ENCODE measurements at regions not wholly inside any gene's neighbourhood (a gene's known extent, or its start where the extent isn't known, plus 50 kb on each side); places are given as distances from the start of the nearest gene placed in this dataset.
"Not testable (repeated sequence)": the region's sequence is repeated elsewhere in the genome, so short reads cannot be mapped to it uniquely, and the experiment has no call there.

DNA sequence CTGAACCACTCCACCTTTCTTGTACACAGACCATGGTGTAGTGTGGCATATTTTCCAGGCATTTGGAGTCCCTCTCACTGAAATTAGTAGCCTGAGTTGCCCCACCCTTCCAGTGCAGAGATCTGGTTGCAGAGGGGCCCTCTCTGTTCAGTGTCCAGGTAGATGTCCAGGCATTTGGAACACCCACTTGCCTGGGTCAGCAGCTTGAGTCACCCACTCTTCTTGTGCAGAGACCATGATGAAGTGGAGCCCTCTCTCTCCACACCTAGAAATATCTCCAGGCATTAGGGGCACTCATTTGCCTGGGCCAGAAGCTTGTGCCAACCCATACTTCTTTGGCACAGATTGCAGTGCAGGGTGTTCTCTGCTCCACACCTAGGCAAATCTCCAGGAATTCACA, 2733.3 kb downstream of the PCDH7 start:
- DNase-seq: no peak

DNA sequence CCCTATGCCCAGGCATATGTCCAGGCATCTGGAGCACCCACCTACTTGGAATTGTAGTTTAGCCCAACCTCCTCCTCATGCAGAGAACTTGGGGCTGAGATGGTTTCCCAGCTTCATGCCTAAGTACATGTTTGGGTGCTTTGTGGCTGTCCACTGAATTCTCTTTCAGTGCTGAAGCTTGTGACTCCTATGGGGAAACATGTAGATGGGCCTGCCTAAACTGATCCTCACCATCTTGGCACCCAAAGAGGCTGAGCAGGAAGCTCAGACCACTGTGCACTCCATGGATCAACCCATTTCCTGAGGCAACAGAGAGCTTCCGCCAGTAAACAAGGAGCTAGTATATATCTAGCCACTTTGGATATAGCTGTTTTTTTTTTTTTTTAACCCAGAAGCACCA, 2733.7 kb downstream of the PCDH7 start:
- DNase-seq: no peak

DNA sequence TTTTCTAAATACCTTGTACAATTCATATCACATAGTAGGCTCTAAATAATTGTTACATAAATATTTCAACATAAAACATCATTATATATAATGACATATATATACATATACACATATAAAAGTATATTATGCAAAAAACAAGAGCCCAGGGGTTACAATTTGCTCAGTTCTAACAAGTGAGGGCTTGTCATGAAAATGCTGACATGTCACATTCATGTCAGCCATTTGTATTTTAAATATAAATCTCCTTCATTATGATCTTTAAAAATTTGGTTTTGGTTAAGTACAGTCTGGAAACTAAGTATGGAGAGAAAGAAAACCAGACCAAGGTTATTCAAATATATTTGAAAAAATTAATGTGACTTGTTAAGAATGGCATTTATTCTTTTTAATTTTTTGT, 2745.4 kb downstream of the PCDH7 start:
- DNase-seq: no peak

DNA sequence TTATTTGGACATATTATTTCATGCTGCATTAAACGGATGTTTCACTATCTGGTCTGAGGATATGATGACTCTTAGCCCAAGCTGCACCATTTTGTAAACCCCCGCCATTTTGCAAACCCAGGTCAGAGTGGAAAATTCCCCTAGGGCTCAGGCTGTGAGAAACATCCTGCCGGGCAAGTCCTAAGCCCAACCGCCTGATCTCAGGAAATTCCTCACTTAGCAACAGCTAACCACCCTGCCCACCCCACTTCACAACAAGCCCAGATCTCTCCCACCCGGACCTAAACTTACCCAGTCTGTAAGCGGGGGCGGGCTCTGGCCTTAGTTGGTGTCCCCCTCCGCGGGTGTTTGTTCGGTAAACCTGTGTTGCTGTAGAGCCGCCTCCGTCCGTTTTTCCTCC, 2747.1 kb downstream of the PCDH7 start:
- DNase-seq: no peak

DNA sequence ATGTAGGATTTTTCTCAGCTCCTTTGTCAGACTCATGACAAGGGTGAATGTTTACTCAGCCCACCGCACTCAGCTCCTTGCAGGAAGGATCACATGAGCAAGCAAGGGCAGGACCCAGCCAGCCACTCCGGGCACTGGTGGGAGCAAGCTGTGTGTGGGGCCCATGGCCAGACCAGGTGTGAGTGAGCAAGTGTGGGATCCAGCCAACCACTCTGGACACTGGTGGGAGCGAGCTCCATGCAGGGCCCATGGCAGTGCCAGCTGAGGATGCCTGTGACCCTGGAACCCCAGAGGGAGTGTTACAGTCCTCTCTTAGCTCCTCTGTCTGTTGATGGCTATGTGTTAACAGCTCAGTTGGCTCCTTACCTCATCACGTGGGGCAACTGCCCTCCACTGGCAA, 2750.6 kb downstream of the PCDH7 start:
- no peak for DNase-seq

DNA sequence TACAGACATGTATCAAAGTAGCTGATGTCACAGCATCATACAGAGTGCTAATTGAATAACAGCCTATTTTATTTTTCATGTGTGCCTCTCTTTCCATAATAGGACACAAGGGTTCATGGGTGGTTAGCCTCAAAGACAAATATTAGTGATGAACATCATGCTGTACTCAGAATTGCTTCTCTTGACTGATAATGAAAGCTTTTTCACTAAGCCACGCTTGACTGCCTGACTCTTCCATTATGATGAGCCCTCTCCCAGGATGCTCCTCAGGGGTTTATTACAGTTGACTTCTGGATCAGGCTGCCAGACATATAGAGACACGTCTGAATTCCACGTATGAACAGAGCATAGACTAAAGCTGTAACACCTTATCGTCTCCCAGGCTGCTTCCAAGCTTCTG, 2757.5 kb downstream of the PCDH7 start:
- DNase-seq: no peak

DNA sequence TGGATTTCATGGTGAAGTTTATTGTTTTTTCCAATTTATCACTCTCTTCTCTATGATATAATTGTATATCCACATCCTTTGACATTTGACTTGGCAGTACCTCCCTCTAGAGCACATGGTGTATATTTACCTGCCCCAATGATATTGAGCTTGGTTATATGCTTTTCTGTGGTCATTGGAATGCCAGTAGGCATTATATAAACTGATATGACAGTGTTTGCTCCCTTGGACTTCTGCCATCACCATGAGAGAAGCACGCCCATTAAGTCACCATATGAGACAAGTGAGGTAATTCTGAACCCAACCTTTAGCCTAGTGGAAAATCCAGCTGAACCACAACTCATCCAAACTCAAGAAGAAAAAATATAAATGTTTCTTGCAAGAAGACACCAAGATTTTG, 2761.5 kb downstream of the ARAP2 start:
- DNase-seq: no peak

DNA sequence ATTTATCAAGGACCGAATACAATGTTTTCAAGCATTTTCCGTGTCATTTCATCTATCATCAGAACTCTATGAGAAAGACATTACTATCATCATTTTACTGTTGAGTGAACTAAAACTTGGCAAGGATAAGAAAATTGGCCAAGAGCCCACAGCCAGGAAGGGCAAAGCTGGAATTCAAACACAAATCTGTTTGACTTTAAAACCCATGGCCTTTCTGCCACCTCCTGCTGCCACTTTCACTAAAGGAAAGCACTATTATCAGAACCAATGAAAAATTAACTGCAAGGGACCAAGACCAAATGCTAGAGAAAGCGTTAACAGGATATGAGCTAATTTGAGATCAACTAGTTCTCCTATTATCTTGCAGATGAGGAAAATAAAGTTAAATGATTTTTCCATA, 2759.2 kb downstream of the ARAP2 start:
- DNase-seq: no peak

DNA sequence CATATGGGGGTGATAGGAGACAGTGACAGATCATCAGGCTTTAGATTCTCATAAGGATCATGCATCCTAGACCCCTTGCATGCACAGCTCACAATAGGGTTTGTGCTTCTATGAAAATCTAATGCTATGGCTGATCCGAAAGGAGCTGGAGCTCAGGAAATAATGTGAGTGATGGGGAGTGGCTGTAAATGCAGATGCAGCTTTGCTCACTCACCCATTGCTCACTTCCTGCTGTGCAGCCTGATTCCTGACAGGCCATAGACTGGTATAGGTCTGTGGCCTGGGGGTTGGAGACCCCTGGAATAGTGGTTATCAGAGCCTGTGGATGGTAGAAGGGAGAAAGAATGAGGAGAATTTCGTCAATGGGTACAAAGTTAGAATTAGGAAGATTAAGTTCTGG, 2751.1 kb downstream of the ARAP2 start:
- DNase-seq: no peak

DNA sequence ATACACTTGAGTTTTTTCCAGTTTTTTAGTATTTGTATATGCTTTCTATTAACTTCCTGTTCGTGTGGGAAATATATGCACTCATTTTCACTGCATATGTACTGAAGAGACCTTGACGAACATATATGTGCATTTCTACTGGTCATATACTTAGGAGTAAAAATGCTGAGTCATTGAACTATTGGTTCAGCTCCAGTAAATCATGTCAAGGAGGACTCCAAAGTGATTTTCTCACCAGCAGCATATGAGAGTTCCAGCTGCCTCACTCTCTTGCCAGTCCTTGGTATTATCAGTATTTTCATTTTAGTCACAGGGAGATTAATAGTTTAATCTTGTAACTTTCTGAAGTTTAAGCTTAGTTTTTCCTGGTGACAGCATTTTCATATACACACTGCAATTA, 2750.2 kb downstream of the ARAP2 start:
- DNase-seq: no peak

DNA sequence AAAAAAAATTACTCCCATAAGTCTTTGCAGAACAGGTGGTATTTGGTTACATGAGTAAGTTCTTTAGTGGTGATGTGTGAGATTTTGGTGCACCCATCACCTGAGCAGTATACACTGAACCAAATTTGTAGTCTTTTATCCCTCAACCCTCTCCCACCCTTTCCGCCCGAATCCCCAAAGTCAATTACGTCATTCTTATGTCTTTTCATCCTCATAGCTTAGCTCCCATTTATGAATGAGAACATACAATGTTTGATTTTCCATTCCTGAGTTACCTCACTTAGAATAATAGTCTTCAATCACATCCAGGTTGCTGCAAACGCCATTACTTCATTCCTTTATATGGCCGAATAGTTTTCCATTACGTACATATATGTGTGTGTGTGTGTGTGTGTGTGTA, 2742.7 kb downstream of the ARAP2 start:
- not testable (repeated sequence) for DNase-seq

DNA sequence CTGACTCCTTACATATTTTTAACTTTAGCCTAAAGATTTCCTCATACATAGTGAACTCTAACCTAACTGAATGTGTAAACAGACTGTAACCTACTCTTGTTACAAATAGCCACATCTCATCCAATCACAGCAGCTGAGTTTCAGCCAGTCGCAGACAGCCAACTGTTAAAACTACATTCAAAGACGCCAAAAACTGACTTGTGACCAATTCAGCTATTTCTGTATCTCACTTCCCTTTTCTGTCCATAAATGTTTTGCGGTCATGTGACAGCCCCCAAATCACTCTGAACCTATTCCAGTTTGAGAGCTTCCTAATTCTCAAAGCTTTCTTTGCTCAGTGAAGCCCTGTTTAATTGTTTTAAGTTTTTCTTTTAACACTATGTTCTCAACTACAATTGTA, 2731.9 kb downstream of the ARAP2 start:
- DNase-seq: no peak

DNA sequence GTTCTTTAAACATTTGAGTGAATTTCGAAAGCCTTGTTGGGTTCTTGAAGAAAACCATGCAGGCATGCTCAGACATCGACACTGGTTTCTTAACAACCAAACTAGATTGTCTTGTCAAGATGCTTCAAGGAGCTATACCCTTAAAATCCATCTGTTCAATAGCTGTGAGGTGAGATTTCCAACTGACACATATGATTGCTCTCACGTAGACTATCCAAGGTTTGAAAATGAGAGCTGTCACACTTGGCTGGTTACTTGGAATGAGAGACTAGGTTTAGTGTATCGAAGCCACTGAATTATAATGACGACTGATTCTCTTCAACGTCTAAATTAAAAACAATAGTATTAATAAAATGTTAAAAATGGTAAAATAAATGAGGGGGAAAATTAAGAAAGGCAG, 2725.5 kb downstream of the ARAP2 start:
- DNase-seq: no peak

DNA sequence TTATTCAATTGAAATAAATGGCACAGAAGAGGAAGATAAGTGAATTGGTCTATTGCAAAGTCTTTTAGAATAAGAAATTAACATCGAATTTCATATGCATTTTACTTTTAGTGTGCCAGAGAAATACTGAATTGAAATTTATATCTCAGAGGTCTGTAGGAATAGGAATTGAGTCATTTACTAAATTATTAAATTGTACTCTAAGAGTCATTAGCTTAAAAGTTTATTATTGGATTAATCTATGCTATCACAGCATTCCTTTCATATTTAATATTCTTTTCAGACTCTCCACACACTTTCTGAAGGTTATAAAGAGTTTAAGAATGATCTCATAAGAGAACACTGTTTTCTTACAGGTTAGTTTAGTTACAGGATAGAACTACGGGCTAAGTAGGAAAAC, 2711.5 kb downstream of the ARAP2 start:
- DNase-seq: no peak

DNA sequence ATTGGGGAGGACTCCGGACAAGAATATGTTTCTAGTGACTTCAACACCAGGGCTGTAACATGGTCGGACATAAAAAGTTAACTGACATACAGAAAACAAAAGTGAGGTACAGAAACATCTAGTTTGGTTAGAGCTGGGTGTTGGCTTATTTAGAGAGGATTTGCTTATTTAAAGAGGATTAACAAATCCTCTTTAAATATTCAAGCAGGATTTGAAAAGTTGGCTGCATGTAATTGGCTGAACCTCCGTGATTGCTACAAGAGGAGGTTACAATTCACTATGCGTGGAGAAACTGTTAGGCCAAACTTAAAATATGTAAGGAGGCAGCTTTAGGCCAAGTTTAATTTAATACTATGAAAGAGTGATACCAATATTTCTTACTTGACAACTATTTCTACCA, 2707.4 kb downstream of the ARAP2 start:
- DNase-seq: no peak

DNA sequence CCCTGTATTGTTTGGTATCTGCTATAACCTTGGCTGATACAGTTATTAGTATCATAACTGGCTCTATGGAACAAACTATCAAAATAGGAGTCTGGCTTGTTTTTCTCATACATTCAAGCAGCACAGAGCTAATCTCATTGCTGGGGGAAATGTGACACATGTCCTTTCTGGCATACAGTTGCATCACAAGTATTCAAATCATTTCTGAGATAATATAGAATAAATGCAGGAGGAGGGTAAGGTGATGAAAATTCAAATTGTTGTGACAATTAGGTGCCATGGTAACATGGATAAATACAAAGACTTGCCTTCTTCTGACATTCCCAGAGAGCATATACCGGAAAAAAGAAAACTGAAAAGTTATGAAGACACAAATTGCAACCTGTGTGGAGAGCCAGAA, 2706.8 kb downstream of the ARAP2 start:
- no peak for DNase-seq

DNA sequence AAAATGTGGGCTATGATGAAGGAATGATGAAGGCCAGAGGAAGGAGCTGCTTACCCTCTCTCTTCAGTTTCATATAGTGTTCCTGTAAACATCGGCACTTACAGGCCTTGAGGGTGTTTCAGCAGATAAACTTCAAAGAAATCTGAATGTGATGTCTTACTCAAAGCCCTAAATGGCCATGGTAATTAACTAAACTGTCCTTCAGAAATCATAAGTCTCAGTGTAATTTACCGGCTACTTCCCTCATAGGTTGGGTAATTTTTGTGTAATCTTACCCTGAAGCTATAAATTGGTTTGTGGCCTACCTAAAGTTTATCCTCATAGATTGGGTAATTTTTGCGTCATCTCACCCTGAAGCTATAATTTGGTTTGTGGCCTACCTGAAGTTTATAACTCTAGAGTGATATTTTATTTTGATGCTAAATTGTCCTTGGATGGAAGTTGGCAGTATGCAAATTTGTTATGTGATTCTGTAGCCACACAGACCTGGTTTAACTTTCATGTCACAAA, 2700.3 kb downstream of the ARAP2 start:
- no peak for DNase-seq

DNA sequence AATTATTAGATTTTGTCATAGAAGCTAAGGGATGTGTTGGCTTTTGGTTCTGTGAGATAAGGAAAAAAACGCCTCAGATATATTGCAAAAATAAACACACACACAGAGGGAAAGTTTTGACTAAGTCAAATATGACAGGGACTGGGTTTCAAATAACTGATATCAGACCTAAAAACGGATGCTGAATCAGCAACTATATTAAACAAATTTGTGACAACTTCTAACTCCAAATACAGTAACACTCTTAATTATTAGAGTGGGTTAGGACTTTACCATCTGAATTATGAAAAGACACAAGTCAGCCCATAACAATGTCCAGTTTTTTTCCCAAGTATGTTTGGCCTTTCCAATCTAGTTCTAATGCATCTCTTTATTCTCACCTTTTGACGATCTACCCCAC, 2693.1 kb downstream of the ARAP2 start:
- no peak for DNase-seq

DNA sequence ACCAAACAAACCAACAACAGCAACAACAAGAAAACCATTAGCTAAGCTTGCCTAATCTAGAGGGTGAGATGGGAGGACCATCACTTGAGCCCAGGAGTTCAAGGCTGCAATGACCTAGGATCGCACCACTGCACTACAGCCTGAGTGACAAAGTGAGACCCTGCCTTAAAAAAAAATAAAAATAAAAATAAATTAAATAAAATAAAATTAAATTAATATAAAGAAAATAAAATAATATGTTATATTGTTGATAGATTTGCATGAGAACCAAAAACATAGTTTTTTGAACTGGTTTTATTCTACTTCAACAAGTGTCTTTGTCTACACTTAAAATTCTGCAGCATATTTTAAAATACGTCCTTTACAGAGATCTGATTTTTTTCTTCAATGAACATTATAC, 2683.1 kb downstream of the ARAP2 start:
- no peak for DNase-seq

DNA sequence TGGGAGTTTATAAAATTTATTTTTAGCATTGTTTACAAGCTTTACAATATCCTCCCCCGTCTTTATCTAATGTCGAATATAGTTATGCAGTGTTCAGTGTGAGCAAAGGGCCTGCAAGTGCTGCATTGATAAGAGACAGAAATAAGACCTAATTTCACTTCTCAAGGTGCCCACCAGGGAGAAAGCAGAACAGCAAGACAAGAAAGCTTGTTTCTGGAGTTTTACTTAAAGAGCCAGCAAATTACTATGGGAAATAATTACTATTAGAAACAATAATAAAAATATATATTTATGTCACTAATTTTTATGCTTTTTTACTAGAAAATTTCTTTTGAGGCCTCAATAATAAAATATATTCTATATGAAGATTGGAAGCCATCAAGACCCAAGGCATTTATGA, 2677.7 kb downstream of the ARAP2 start:
- no peak for DNase-seq

DNA sequence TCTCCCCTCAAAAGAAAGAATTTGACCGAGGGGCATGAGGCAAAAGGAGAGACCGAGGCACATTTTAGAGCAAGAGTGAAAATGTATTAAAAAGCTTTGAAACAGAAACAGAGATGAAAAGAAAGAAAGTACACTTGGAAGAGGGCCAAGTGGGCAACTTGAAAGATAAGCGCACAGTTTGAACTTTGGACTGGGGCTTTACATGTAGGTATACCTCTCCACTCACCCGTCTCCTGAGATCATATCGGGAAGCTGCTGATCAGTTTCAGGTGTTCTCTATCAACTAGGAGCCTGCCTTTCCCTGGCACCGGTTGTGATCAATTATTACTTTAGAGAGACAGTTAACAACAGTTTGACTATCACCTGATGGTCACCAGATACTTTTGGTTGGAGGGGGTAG, 2666.5 kb downstream of the ARAP2 start:
- DNase-seq: no peak

DNA sequence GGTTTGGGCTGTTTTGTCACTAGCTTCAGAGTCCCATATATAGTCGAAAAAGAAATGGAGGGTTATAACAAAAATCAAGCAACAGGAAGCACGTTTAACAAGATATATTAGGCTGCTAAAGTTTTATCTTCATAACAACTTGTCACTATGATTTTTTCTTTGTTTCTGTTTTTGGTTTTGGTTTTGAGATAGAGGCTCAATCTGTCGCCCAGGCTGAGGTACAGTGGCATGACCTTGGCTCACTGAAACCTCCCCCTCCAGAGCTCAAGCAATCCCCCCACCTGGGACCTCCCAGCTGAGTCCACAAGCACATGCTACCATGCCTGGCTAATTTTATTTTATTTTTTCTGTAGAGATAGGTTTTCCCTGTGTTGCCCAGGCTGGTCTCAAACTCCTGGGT, 2664.4 kb downstream of the ARAP2 start:
- no peak for DNase-seq

DNA sequence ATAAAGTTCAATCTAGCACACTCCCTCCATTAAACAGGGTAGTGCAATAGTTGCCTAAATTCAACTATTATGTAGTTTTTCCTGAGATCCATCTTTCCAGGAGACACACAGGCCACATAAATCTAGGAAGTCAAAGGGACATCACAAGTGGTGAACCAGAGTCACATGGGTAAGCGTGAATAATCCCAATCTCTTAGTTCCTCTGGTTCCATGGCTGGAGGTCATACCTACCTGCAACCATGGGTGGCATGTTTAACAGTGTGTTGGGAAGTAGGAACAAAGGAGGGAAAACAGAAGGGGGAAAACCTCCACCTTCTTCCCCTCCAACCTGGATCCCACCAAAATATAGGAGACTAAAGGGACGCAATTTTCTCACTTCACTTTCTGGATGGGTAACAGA, 2651.6 kb downstream of the ARAP2 start:
- DNase-seq: no peak

DNA sequence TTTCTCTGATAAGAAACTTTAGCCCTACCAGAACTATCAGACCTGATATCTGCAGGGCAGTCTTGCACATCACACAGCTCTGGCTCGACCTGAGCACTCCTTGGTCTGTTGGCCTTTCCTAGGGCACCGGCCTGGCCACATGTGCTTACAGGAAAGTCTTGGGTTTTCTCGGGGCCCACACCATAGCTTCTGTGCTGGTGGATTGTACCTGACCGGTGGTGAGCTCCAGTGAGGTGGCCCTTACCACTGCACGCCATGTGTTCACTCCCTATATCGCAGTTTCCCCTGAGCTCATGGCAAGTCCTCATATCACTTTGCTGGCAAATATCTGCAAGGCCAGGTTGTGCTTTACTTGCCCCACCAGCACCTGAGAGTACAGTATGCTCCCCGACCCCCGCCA, 2637.4 kb downstream of the ARAP2 start:
- no peak for DNase-seq

DNA sequence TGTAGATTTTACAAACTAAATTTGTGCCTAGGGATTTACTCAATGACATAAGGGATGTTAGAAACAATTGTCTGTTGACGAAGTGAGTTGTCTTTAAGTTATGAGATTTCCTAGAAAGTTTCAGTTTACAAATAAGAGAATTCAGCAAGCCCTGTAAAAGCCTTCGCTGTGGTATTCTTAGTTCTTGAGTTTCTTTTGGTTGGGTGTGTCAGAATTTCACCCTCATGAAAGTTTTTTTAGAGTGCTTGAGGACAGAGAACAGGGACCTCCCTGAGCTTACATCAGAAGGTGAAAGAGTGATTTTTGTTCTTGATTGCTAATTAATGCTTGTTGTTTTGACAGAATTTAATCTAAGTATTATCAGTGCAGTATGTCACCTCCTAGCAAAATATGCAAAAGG, 2628.2 kb downstream of the ARAP2 start:
- DNase-seq: no peak

DNA sequence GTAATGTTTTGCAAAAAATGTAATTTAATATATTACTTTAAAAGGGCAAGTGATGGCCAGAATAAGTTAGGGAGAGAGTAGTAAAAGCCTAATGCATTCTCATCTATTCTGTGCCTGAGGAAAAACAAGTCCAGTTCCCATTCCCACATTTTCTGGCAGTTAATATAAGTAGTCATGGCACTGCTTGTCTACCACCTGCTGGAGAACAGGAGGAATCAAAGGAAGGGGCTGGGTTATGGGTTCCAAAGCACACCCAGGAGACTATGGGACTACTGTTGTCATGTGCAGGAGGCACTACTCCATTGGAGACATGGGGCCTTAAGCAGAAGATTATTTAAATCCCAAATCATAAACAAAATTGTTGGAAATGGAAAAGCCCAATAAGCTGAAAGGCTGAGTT, 2618.6 kb downstream of the ARAP2 start:
- DNase-seq: no peak

Data from activated CD4-positive, alpha-beta T cell treated with anti-CD3 and anti-CD28 coated beads, Interleukin-10, Interleukin-2, amounts not matched to agents 100 ng/mL and 50 ng/mL, durations not matched to agents 16 hours and 8 hours (primary cell).